Activated T-cell treated with anti-CD3 and anti-CD28 coated beads, Interleukin-2, amount 50 U/mL, for 48 hours (primary cell): ENCODE measurements at regions not wholly inside any gene's neighbourhood (a gene's known extent, or its start where the extent isn't known, plus 50 kb on each side); places are given as distances from the start of the nearest gene placed in this dataset.

Source experiments
- DNase-seq, 2 experiments: peaks; one replicate each; pipeline ENCODE4 v3.0.0-alpha.2; 2020

GRCh38 chr2:236858661-236859060 is 227.0 kb upstream of the COPS8 start:
- DNase-seq = no peak

- no peak for DNase-seq
These were observed 225.8 kb upstream of the COPS8 start for GRCh38 chr2:236859908-236860307.

GRCh38 chr2:236861196-236861875 is 224.4 kb upstream of the COPS8 start:
- DNase-seq = no peak

GRCh38 chr2:236861944-236862343 is 223.7 kb upstream of the COPS8 start:
- no peak for DNase-seq

- no peak for DNase-seq
These were observed 223.2 kb upstream of the COPS8 start for GRCh38 chr2:236862526-236862925.

GRCh38 chr2:236862961-236863728 is 222.5 kb upstream of the COPS8 start:
- no peak for DNase-seq

DNA sequence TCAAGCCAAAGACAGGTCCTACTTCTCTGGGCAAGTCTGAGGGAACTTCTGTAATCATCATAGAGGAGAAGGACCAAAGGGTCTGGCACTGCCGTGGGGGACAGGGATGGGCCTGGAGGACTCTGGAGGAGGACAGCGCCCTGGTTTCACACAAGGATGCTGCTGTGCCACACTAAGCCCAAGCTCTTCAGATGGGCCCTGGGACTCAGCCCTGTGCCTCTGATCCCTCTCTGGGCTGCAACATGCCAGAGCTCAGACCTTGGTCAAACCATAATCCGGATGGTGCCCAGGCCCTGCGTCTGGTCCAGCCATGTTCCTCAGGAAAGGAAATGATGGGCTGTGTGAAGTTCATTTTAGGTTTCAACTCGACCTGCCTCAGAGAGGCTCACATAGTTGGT is 222.0 kb upstream of the COPS8 start:
- DNase-seq = no peak

DNA sequence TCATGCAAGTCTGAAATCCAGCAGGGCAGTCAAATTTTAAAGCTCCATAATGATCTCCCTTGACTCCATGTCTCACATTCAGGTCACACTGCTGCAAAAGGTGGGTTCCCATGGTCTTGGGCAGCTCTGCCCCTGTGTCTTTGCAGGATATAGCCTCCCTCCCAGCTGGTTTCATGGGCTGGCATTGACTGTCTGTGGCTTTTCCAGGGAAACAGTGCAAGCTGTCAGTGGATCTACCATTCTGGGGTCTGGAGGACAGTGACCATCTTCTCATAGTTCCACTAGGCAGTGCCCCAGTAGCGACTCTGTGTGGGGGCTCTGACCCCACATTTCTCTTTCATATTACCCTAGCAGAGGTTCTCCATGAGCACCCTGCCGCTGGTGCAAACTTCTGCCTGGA is 220.6 kb upstream of the COPS8 start:
- no peak for DNase-seq

GRCh38 chr2:236866542-236867340 is 218.9 kb upstream of the COPS8 start:
- DNase-seq = no peak

DNA sequence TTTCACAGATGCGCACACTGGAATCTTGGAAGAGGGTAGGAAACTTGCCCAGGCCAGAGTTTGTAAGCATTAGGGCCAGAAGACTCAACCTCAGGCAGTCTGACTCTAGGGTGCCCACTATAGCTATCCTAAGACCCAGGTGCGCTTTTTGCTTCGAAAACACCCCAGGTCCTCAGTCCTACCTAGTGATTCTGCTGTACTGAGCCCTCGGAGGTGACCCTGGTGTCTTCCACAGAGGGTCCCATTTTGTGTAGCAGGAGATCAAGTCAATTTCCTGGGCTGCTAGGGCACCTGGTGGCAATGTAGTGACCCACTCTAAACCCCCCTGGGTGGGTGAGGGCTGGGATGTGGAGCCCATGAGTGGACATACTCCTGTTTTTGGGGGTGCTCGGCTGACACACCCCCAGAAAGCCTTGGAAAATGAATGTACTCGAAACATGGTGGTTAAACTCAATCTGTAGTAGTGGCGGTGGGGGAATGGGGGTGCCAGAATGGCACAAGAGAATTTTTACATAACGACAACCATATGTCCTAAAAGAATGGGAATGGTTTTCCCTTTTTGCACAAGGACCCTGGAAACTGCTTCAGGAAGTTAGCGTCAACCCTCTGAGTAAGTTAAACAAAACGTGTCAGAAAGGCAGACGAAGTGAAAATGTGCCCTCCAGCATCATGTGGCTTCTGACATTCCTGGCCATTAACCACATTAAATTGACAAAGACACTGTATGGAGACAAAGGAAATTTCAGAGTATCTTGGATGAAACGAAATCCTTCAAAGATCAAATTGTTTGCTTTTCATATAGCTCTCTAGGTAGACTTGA is 218.0 kb upstream of the COPS8 start:
- DNase-seq = no peak

DNA sequence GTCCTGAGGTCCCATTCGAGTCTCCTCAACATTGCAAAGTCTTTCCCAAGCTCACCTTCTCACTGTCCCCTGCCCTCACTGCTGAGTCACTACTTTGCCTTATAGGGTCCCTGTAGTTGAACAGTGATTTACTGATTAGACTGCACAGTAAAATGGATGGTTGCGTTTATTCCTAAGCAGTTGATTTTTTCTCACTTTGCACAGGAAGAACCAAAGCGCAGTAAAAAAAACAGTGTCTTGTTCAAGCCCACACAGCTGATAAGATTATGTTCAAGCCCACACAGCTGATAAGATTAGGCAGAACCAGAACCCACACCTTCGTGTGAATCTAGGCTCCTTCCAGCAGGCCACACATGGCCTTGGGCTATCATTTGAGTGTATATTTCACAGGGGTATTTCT is 215.3 kb upstream of the COPS8 start:
- DNase-seq = no peak

DNA sequence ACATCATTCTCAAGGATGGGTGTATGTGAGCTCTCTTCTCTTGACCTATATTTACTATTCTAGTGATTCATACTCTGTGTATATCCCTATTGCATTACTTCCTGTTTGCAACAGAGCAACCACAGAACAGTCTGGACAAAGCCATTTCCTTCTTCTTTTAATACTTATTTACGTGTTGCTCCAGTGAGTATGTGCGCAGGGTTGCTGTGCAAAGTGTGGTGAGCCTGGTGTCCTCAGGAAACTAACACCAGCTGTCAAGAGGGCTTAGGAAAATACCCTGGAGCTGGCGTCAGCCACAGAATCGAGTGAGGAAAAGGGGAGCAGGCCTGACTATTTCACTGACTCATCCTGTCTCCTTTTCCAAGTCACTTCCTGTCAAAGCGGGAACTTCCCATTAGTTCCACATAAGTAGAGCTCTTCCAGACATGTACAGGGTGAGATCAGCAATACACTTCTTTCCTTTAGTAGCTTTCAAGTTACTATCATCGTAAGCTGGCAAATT is 214.1 kb upstream of the COPS8 start:
- no peak for DNase-seq

DNA sequence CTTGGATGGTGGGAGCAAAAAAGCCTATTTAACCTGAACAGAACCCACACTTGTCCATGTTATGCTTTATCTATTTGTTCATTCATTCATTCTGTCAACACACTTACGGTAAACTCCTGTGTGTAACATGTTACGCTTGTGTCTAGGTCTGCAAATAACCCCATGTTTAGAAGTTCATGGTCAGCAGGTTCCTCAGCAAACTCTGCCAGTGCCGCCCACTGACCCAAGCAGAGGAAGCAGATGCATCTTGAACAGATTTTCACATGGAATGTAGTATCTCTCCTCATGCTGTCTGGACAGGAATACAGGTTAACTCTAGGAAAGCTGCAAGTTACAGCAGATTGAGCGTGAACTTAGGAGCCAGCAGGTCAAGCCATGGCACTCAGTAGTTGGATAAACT is 213.7 kb upstream of the COPS8 start:
- no peak for DNase-seq

- no peak for DNase-seq
These were observed 212.7 kb upstream of the COPS8 start for GRCh38 chr2:236872981-236873380.

- no peak for DNase-seq
These were observed 212.1 kb upstream of the COPS8 start for GRCh38 chr2:236873636-236874035.

GRCh38 chr2:236874866-236875481 is 210.7 kb upstream of the COPS8 start:
- DNase-seq = no peak

GRCh38 chr2:236875906-236876505 is 209.7 kb upstream of the COPS8 start:
- no peak for DNase-seq

GRCh38 chr2:236876642-236877041 is 209.0 kb upstream of the COPS8 start:
- no peak for DNase-seq

- no peak for DNase-seq
These were observed 207.7 kb upstream of the COPS8 start for GRCh38 chr2:236877972-236878371.

GRCh38 chr2:236879416-236879963 is 206.2 kb upstream of the COPS8 start:
- no peak for DNase-seq

- no peak for DNase-seq
These were observed 203.6 kb upstream of the COPS8 start for GRCh38 chr2:236882074-236882473.
